Activated naive CD8-positive, alpha-beta T cell treated with anti-CD3 and anti-CD28 coated beads, Interleukin-2, amount 50 U/mL, for 24 hours (primary cell): ENCODE measurements at regions not wholly inside any gene's neighbourhood (a gene's known extent, or its start where the extent isn't known, plus 50 kb on each side); places are given as distances from the start of the nearest gene placed in this dataset.

Experiments used
- ATAC-seq: fragments of 150-1000 bp; cut with Tn5 transposase; one replicate; pipeline ENCODE4 v1.10.0; 2021
- DNase-seq: peaks from one replicate; pipeline ENCODE4 v3.0.0; 2021
- H3K27ac Mint-ChIP-seq: one replicate; pipeline ENCODE4 v1.8.0; 2021; ENCODE audit warnings: mild to moderate bottlenecking, mixed read lengths
- H3K27me3 Mint-ChIP-seq: one replicate; pipeline ENCODE4 v1.8.0; 2021; ENCODE audit warnings: mixed read lengths
- H3K36me3 Mint-ChIP-seq: one replicate; pipeline ENCODE4 v1.8.0; 2021; ENCODE audit warnings: low read depth, mixed read lengths
- H3K4me1 Mint-ChIP-seq: one replicate; pipeline ENCODE4 v1.8.0; 2021; ENCODE audit warnings: mixed read lengths
- H3K4me3 Mint-ChIP-seq: one replicate; pipeline ENCODE4 v1.8.0; 2021; ENCODE audit warnings: mild to moderate bottlenecking, moderate library complexity, mixed read lengths
- H3K9me3 Mint-ChIP-seq: one replicate; pipeline ENCODE4 v1.8.0; 2021; ENCODE audit warnings: mixed read lengths

- H3K27me3 Mint-ChIP-seq, result no peaks in the 10 kb centered on the region
- H3K27ac Mint-ChIP-seq, result no peak overlapping the region
- H3K36me3 Mint-ChIP-seq, result no peaks in the 10 kb centered on the region
- H3K4me3 Mint-ChIP-seq, result no peak overlapping the region
- DNase-seq, result no peak
- ATAC-seq, result no peak
- no peaks in the 10 kb centered on the region for H3K4me1 Mint-ChIP-seq
- peaks cover 12% of the 10 kb centered on the region for H3K9me3 Mint-ChIP-seq
Observed at GRCh38 chr16:7158481-7158880, 174.2 kb upstream of the RBFOX1 start.

- ATAC-seq (no peak), DNase-seq (no peak)
- no peaks in the 10 kb centered on the region for H3K4me1 Mint-ChIP-seq
- H3K4me3 Mint-ChIP-seq, result no peak overlapping the region
- H3K36me3 Mint-ChIP-seq, result no peaks in the 10 kb centered on the region
- H3K27ac Mint-ChIP-seq, result no peak overlapping the region
- peaks cover 44% of the 10 kb centered on the region for H3K9me3 Mint-ChIP-seq
- no peaks in the 10 kb centered on the region for H3K27me3 Mint-ChIP-seq
Observed at GRCh38 chr16:7150230-7150629, 182.4 kb upstream of the RBFOX1 start.

DNA sequence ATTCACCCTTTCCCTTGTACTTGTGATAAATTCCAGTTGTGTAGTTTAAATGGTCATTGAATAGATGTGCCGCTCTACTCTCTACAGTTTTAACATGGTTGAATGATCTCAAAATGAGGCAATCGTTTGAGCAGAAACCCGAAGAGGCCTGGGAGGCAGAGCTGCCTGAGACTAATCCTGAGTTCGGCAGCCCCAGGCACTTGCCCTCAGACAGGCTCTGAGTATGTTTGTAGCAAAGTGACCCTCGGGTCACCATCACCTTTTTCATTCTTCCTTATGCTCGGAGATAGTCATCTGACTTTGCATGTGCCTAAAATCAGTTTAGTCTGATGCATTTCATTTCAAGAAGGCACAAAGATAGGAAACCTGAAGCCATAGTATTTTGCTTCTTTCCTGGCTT, 184.0 kb upstream of the RBFOX1 start:
- Mint-ChIP-seq H3K9me3 (peaks cover 49% of the 10 kb centered on the region), H3K4me3 (no peak overlapping the region), H3K36me3 (no peaks in the 10 kb centered on the region), H3K4me1 (no peaks in the 10 kb centered on the region), H3K27ac (no peak overlapping the region), H3K27me3 (no peaks in the 10 kb centered on the region)
- no peak for ATAC-seq
- DNase-seq, result no peak

DNA sequence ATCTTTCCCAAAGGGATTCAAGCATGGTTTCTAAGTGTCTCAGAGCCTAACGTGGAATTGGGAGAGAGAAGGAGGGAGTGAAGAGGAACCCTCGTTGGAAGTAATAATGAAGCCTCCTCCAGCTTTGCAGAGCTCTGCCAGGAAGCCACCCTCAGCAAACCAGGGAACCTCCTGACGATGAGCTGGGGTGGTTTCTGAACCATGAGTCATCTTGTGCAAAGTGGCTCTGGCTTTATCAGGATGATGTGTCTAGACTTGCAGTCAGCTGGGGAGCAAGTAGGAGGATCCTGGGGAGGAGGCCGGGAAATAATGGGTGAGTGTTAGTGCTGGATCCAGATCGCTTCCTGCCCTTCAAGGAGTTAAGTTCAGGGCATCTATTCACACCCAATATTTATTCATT, 191.7 kb upstream of the RBFOX1 start:
- no peaks in the 10 kb centered on the region for H3K4me1 Mint-ChIP-seq
- H3K9me3 Mint-ChIP-seq, result peaks cover 25% of the 10 kb centered on the region
- H3K27ac Mint-ChIP-seq, result no peak overlapping the region
- no peaks in the 10 kb centered on the region for H3K36me3 Mint-ChIP-seq
- H3K4me3 Mint-ChIP-seq, result no peak overlapping the region
- no peak for DNase-seq
- no peaks in the 10 kb centered on the region for H3K27me3 Mint-ChIP-seq
- no peak for ATAC-seq

DNA sequence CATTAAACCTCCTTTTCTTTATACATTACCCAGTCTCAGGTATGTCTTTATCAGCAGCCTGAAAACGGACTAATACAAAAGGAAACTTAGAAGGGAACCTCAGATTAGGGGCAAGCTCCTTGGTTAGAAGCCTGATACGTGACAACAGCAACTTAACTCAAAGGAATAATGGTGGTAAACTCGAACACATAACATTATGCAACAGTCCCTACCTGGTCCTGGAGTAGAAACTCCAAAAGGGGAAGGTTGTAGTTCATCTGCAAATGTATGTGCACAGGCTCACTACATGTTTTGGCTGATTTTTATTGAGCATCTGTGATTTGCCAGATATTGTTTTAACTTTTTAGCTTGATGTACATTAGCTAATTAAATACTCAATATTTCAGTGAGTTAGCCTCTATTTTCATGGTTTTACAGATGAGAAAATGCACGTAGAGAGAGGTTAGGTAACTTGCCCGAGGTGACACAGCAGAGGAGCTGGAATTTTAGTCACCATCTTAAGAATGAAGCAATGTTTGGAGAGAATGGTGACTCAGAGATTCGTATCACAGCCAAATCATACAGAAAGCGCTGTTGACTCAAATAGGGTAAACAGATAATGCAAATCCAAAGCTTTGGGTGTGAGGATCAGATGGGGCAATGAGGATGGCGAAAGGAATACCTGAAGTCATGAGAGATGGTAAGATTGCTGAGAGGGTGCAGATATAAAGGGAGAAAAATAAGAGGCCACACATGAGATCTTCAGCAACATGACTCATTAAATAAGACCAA, 194.9 kb upstream of the RBFOX1 start:
- H3K27ac Mint-ChIP-seq, result no peak overlapping the region
- H3K36me3 Mint-ChIP-seq, result no peaks in the 10 kb centered on the region
- H3K4me1 Mint-ChIP-seq, result no peaks in the 10 kb centered on the region
- DNase-seq (no peak), ATAC-seq (no peak)
- peaks cover 27% of the 10 kb centered on the region for H3K9me3 Mint-ChIP-seq
- H3K4me3 Mint-ChIP-seq, result no peak overlapping the region
- no peaks in the 10 kb centered on the region for H3K27me3 Mint-ChIP-seq

DNA sequence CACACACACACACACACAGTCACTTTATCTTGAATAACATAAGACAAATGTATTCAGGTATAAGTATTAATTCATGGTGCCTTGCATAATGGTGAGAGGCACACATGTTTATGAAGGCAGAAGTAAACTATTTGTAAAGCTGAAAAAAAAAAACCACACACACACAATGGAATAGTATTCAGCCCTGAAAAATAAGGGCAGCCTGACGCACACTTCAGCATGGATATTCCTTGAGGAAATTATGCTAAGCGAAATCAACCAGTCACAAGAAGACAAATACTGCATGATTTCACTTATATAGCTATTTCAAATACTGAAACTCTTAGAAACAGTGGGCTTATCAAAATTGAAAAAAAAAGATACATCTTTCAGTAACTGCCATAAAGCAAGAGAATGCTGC, 200.2 kb upstream of the RBFOX1 start:
- DNase-seq (no peak), ATAC-seq (no peak)
- Mint-ChIP-seq H3K27ac (no peak overlapping the region), H3K36me3 (no peaks in the 10 kb centered on the region), H3K9me3 (peaks cover 20% of the 10 kb centered on the region), H3K4me1 (no peaks in the 10 kb centered on the region), H3K4me3 (no peak overlapping the region), H3K27me3 (no peaks in the 10 kb centered on the region)

GRCh38 chr16:7124701-7125100, 207.9 kb upstream of the RBFOX1 start:
- H3K36me3 Mint-ChIP-seq, result no peaks in the 10 kb centered on the region
- ATAC-seq, result no peak
- peaks cover 18% of the 10 kb centered on the region for H3K9me3 Mint-ChIP-seq

GRCh38 chr16:7124242-7124641, 208.4 kb upstream of the RBFOX1 start:
- Mint-ChIP-seq H3K27me3 (no peaks in the 10 kb centered on the region), H3K4me1 (no peaks in the 10 kb centered on the region), H3K4me3 (no peak overlapping the region), H3K27ac (no peak overlapping the region), H3K36me3 (no peaks in the 10 kb centered on the region), H3K9me3 (peaks cover 15% of the 10 kb centered on the region)
- ATAC-seq, result no peak
- DNase-seq, result no peak

More at GRCh38 chr16:7124701-7125100, 207.9 kb upstream of the RBFOX1 start:
- Mint-ChIP-seq H3K27me3 (no peaks in the 10 kb centered on the region), H3K27ac (no peak overlapping the region), H3K4me3 (no peak overlapping the region), H3K4me1 (no peaks in the 10 kb centered on the region)
- DNase-seq, result no peak

GRCh38 chr16:7116734-7117133, 215.9 kb upstream of the RBFOX1 start:
- Mint-ChIP-seq H3K36me3 (no peaks in the 10 kb centered on the region), H3K4me1 (no peaks in the 10 kb centered on the region), H3K27me3 (no peaks in the 10 kb centered on the region), H3K4me3 (no peak overlapping the region), H3K27ac (no peak overlapping the region), H3K9me3 (peaks cover 14% of the 10 kb centered on the region)
- ATAC-seq, result no peak
- DNase-seq, result no peak

DNA sequence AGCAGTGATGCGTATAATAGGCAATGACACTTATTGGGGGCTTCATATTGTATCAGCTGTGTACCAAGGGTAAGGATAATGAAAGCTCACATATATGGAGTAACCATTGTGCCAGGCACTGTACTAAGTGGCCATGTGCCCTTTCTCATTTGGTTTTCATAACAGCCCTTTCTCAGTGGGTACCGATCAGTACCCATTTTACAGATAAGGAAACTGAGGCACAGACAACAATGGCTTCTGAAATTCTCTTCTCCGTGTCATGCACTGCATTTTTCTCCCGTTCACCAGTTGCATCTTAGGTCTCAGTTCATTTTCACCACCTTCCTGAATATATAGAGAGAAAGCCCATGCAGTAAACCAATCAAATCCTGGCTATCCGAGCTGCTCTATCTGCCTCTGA, 216.7 kb upstream of the RBFOX1 start:
- no peak overlapping the region for H3K4me3 Mint-ChIP-seq
- no peaks in the 10 kb centered on the region for H3K4me1 Mint-ChIP-seq
- no peak overlapping the region for H3K27ac Mint-ChIP-seq
- ATAC-seq (no peak), DNase-seq (no peak)
- H3K9me3 Mint-ChIP-seq, result peaks cover 14% of the 10 kb centered on the region
- no peaks in the 10 kb centered on the region for H3K36me3 Mint-ChIP-seq
- H3K27me3 Mint-ChIP-seq, result no peaks in the 10 kb centered on the region

GRCh38 chr16:7113949-7114348, 218.7 kb upstream of the RBFOX1 start:
- Mint-ChIP-seq H3K4me1 (no peaks in the 10 kb centered on the region), H3K4me3 (no peak overlapping the region), H3K27ac (no peak overlapping the region), H3K9me3 (peaks cover 14% of the 10 kb centered on the region), H3K36me3 (no peaks in the 10 kb centered on the region), H3K27me3 (no peaks in the 10 kb centered on the region)
- DNase-seq, result no peak
- ATAC-seq, result no peak

GRCh38 chr16:7113395-7113794, 219.2 kb upstream of the RBFOX1 start:
- Mint-ChIP-seq H3K9me3 (peaks cover 14% of the 10 kb centered on the region), H3K4me1 (no peaks in the 10 kb centered on the region), H3K27ac (no peak overlapping the region), H3K4me3 (no peak overlapping the region), H3K27me3 (no peaks in the 10 kb centered on the region), H3K36me3 (no peaks in the 10 kb centered on the region)
- no peak for ATAC-seq
- no peak for DNase-seq

GRCh38 chr16:7111265-7111664, 221.4 kb upstream of the RBFOX1 start:
- H3K27me3 Mint-ChIP-seq, result no peaks in the 10 kb centered on the region
- no peak overlapping the region for H3K27ac Mint-ChIP-seq
- peaks cover 10% of the 10 kb centered on the region for H3K9me3 Mint-ChIP-seq

GRCh38 chr16:7107436-7107835, 225.2 kb upstream of the RBFOX1 start:
- Mint-ChIP-seq H3K27me3 (no peaks in the 10 kb centered on the region), H3K9me3 (no peaks in the 10 kb centered on the region), H3K27ac (no peak overlapping the region), H3K36me3 (no peaks in the 10 kb centered on the region), H3K4me3 (no peak overlapping the region), H3K4me1 (no peaks in the 10 kb centered on the region)
- ATAC-seq (no peak), DNase-seq (no peak)

More at GRCh38 chr16:7111265-7111664, 221.4 kb upstream of the RBFOX1 start:
- no peak for DNase-seq
- no peaks in the 10 kb centered on the region for H3K36me3 Mint-ChIP-seq
- H3K4me1 Mint-ChIP-seq, result no peaks in the 10 kb centered on the region
- H3K4me3 Mint-ChIP-seq, result no peak overlapping the region
- ATAC-seq, result no peak

- no peaks in the 10 kb centered on the region for H3K9me3 Mint-ChIP-seq
- no peaks in the 10 kb centered on the region for H3K36me3 Mint-ChIP-seq
- H3K27ac Mint-ChIP-seq, result no peak overlapping the region
- H3K4me3 Mint-ChIP-seq, result no peak overlapping the region
- no peaks in the 10 kb centered on the region for H3K27me3 Mint-ChIP-seq
- ATAC-seq (no peak), DNase-seq (no peak)
- no peaks in the 10 kb centered on the region for H3K4me1 Mint-ChIP-seq
Observed at GRCh38 chr16:7103056-7103455, 229.6 kb upstream of the RBFOX1 start.

DNA sequence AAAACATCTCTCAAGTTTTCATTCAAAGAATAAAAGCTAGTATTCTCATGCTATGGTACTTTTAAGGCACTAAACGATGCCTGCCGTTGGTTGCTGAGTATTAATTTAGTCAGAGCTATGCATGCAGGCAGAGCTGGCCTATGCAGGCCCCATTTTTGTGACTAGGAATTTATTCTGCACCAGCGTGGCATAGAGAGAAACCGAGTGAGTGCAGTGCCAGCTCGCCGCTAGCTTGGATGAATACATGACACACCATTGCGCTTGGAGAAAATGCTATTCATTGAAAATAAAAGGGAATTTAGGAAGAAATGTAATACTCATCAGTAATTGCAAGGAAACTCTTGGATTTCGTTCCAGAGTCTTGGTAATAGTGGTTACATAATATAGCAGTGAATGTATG, 231.6 kb upstream of the RBFOX1 start:
- Mint-ChIP-seq H3K36me3 (no peaks in the 10 kb centered on the region), H3K4me1 (no peaks in the 10 kb centered on the region), H3K9me3 (no peaks in the 10 kb centered on the region), H3K27me3 (no peaks in the 10 kb centered on the region), H3K27ac (no peak overlapping the region), H3K4me3 (no peak overlapping the region)
- DNase-seq, result no peak
- no peak for ATAC-seq
